ENCODE measurements at regions not wholly inside any gene's neighbourhood (a gene's known extent, or its start where the extent isn't known, plus 50 kb on each side); places are given as distances from the start of the nearest gene placed in this dataset.
A peak's percentile ranks its signal among the peaks of the same experiment; 100 is the strongest.

DNA sequence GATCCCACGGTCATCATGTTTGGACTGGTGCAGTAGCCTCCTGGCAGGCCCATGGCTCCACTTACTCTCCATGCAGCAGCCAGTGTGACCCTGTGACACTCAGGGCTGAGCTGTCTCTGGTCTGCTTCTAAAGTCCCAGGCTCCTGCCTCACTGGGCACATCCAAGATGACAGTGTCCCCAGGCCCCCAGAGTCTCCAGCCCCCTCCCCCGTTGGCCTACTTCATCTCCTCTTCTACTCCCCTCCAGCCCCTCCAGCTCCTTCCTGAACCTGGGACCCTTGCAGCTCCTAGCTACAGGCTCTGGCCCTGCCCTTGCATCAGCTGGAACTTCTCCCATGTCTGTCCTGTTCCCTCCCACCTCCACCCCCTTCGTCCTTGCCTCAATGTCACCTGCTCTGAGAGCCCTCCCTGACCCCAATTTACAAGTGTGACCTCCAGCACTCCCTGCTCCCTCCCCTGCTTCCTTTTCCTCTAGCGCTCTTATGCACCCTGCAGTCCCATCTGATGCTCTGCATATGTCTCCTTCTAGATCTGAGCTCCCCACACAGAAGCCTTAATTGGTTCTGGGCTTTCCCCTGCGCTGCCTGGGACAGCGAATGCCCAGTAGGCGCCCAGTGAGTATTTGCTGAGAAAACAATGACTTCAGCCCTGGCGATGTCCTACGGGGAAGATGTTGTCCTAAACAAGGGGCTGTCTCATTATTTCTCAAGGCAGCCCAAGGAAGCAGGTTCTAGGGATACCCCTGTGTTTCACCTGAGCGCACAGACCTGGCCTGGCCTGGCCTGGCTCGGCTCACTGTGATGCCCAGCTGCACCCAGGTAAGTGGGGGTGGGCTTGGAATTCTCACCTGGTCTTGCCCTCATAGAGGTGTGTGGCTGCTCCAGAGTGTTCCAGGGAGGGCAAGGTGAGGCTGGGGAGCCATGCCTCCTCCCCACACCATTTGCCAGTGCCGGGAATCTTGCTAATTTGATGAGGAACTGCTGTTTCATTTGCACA is 600.6 kb downstream of the PTPRU start:
- no peak for DNase-seq

DNA sequence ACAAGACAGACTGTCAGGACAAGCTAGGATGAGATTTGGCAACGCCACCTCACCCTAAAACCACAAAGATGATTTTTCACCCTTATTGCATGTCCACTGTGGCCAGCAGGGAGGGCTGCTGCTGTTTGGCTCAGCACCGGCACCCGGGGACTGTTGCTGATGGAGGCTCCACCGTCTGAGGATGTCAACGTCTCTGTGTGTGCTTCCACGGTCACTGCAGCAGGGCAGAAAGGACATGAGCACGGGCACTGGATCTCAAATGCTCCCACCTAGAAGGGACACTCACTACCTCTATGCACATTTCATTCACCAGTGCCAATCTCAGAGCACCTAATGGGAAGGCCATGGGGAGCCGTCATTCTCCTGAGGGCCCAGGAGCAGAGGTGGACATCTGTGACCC is 599.6 kb downstream of the PTPRU start:
- peak in 1 of 2 experiments; percentile 75 for DNase-seq

DNA sequence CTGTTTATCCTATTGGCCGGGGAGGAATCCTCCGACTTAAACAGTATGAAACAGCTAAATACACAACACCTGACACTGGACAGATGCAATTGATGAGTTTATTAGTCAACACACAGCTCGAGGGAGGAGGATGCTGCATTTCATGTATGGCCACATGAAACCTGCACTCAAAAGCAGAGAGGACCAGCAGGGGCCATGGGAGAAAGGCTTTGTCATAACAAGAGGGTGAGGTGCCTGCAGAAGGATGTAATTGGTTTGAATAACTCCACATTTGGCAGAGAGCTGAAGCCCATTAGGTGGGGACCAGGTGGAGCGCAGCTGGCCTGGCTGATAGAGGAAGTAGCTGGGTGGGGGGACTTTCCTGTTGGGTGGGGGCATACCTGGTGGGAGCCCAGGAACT is 599.1 kb downstream of the PTPRU start:
- DNase-seq: peak; percentile 80 to 95

DNA sequence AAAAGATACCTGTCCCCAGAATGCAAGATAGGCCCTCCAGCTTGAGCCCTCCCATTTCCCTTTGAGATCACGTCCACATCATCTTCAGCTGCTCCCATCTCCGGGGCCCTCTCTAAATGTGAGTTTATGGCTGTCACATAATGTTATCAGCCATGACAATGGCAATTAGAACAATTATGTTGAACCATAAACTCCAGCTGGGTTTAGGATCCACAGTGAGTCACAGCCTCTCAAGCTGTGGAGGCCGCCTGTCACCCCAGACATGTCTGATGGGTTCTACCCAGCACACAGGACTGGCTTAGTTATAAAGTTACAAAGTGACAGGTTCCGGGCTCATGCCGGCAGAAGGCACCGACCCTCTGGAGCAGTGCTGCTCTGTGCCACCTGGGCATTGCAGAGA is 597.3 kb downstream of the PTPRU start:
- peak in 1 of 2 experiments; percentile 50 for DNase-seq

DNA sequence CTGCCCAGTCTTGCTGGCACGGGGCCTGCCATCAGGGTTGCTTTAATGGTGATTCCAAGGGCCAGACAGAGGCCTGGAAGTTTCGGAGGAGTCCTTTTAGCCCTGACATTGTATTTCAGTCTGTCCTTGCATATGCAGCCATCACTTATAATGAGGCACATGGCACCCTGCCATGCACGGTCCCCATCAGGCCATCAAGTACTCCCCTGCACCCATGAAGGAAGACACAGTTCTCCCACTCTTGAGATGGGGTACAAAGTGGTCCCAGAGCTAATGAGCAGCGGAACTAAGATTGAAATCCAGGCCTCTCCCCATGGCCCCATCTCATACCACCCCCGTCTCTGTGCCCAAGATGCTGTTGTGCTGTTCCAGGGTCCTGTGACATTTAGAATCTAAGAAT is 596.6 kb downstream of the PTPRU start:
- DNase-seq: no peak

DNA sequence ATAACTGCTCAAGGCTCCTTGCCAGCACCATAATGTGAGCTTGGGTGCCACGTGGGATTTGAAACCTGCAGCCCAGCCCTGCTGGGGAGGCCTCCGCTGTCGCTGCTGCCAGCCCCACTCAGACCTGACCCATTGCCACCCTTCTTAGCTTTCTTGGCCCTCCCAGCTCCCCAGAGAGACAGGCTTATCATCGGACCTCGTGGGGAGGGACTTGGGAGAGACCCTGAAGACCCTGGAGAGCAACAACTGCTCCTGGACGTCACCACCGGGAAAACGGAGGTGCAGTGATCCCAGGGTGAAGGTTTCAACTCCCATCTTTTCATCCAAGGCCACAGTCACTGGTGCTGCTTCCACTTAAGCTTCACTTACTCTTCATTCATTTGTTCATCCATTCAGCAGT is 596.1 kb downstream of the PTPRU start:
- DNase-seq: no peak

DNA sequence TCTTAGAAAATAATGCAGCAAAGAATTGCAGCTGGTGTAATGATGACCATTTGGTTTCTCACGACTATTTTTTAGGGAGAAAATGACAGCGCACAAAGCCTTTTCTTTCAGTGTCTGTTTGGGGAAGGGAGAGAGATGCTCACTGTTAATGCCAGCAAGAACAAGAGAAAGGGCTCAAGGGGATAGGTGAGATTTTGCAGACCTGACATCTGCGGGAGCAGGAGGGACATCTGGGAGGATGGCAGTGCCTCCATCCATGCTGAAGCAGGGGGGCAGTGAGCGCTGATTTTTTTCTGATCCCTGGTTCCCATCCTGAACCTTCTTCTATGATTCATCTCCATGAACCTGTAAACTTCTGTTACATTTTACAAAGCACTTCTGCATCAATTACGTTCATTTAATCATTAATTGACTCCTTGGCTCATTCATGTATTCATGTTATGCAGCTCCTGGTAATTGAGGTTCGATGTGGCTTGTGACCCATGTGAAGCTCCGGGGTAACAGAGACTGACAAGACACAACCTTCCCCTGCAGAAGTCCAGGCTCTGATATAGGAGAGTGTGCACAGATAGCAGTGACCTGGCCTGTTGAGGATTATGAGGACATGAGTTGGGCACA is 595.3 kb downstream of the PTPRU start:
- DNase-seq: no peak

DNA sequence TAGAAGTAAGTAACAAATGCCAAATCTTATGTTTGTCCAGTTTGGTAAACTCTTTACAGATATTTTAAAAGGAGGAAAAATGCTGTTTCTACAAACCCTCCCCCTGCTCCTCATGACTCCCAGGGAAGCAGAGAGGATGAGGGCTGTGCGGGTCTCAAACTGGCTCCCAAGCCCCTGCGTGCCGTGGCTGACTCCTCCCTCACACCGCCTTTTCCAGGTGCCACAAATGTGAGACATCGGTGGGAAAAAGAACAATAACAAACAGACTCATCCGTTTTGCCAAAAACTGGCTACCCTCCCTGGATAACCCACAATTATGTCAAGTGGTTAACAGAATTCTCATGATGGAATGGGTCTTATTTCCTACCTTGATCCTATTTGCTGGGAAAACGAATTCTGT is 594.6 kb downstream of the PTPRU start:
- DNase-seq: no peak

DNA sequence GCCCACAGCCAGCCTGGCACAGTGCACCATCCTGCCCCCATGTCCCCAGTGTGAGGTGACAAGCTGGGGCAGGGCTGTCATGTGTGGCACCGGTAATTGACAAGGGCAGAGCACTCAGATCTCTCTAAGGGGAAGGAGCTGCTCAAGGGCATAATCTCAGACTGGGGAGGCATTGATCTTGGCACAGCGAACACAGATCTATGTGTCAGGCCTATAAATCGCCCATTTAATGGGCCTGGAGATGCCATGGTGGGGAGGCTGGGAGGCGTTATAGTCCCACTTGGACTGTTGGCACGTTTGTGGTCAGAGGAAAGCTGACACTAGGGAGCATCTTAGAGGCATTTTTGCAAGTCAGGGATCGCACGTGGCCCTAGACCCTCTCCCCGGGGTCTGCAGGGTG is 594.1 kb downstream of the PTPRU start:
- DNase-seq: no peak

DNA sequence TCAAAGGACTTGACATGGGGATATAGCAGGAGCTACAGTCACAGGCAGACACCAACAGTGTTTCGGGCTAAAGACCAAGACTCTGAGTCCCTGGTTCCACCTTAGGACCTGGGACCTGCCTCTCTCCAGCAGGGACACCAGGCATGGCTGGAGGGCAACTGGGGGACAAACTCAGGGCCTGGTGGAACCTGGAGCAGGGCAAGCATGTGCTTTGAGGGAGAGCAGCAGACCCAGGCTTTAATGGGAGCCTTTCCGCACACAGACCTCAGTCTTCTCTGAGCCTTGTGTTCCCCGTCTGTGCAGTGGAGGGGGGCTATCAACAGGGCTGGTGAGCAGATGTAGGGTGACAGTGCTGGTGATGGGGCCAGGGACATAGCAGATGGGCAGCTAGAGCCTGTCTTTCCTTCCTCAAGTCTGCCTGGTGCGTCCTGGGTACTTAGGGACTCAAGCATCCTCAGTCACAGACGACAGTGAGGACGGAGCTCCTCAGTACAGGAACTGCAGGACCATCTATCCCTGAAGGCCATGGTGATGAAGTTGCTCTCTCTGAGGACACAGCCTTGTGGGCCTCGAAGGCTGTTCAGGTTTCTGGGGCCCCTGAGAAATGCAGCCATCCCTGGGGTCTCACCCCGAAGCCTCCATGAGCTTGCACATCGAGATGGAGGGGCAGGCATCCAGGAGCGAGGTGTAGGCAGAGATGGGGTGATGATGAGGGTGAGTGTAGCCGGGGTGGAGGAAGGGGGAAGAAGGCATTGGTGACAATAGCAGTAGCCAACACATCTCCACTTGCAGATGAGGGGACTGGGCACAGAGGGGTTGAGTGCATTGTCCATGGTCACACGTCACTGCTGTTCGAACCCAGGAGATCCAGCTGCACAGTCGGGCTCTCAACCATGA is 593.4 kb downstream of the PTPRU start:
- no peak for DNase-seq

DNA sequence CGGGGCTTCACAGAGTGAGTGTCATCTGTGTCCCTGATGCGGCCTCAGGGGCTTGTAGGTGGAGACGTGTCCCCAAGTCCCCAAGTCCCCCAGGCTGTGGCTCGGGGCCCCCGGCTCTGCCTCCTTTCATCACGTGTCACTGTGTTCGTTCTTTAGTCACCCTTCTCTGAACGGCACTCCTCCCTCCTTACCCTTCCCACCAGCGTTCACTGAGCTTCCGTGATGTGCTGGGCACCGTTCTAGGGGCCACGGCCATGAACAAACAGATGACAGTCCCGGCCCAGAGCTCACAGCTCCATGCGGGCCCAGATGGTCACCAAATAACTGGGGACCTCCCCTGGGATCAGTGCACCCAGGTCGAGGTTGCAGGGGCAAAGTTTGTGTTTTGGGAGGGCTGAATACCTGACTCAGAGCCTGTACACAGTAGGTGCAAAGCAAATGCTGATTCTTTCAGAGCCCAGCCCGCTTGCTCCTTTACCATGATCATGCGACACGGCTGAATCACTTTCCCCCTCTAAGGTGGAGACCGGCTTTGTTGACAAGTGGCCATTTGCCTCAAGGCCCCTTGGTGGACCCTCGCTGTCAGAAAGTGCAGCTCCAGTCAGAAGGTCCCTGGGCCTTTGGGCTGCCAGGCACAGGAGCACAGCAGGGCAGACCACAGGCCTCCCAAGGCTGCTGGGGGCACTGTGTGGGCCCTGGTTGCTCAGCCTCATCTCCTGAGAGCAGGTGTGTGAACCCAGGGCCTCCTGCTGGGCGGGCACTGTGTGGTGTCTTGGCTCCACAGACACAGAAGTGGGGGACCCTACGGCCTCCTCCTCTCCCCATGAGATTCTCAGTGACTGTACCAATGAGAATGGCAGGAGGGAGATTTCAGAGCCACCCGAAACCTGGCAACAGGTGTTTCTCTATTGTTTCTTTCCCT is 592.5 kb downstream of the PTPRU start:
- no peak for DNase-seq

DNA sequence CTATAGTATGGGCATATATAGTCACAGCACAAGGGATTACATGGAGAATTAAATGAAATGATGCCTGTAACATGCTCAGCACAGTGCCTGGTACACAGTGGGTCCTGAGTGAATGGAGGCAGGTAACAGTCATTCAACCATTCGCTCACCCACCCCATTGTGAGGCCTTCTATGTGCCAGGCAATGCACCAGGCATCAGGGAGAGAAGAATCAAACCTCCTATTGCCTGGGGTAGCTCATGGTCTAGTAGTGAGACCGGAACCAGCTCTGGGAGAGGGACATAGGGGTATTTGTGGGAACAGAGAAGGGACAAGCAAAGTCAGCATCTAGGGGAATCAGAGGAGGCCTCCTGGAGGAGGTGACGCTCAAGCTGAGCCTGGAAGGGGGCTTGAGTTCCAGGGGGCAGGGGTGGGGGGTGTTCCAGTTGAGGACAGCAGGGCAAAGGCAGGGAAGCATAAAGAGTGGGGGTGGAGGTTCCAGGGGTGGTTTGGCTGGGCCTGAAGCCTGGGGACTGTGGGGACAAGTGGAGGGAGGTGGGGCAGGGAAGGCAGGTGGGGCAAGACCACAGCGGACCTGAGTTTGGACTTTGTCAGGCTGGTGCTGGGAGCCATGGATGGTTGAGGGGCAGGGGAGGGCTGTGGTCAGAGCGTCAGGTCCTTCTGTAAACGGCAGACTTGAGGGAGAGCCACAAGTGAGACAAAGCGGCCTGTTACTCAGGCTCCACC is 591.6 kb downstream of the PTPRU start:
- no peak for DNase-seq

DNA sequence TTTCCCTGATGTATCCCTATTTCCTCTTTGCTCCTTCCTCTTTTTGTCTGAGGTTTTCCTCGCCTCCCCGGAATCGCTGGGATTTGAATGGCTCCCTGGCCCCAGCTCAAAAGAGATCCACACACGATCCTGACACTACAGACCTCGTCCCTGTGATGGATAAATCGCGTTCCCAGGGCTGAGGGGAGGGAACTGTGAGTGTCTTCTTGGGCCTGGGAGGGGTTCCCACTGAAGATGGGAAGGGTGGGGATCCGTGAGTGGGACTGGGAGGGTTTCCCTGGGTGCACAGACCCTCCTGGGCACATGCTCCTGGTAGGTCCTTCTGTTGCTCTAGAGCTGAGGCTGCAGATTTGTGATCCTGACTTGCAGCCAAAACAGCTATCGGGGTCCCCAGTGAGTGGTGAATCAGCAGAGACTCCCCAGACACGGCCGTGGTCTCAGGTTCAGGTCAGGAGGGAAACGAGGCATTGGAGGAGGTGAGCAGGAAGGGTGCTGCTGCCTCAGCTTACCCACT is 591.0 kb downstream of the PTPRU start:
- DNase-seq: no peak

DNA sequence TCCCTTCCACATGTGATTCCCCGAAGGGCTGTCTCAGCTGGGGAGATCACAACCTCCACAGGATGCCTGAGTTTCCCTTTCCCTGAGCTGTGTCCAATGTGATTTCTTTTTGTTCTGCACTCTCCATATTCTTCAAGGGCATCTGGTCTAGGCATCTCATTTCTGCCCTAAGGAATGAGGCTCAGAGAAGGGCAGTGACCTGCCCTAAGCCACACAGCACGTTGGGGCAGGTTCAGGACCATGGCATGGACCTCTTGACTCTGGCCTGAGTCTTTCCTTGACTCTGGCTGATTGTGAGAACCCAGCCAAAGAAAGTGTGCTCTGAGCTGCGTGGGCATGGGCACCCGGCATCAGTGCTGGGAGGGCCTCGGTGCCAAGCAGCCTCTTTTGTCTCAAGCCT is 590.3 kb downstream of the PTPRU start:
- no peak for DNase-seq

DNA sequence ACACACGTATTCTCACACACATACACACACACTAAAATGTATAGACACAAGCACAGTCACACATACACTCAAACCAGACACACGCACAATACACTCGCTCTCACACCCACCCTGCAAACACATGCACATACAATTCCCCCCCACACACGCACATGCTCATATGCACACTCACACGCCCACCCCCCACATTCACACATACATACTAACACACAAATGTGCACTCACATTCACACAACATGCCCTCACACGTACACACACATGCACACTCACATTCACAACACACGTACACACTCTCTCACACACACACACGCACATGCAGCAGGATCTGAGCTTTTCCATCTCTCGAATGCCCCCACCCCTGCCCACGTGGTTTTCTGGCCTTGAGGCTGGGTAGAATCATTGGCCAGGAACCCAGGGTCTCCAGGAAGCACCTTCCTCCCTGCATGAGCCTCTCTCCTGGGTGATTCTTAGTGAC is 589.7 kb downstream of the PTPRU start:
- no peak for DNase-seq

DNA sequence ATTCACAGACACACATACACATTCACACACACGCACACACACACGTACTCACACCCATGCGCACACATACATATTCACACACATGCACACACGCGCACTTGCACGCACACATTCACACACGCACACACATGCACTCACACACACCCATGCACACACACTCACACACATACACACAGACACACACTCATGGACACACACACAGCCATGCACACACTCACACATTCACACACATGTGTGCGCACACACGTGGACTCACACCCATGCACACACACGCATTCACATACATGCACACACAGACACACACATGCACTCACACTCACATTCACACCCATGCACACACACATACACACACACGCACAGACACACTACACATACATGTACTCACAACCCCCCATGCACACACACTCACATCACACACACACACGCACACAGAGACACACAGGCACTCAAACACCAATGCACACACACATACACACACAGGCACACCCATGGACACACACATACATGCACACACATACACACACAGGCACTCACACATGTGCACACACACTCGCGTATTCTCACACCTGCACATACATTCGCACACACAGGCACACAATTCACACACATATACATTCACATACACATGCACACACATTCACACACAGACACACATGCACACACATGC is 589.1 kb downstream of the PTPRU start:
- no peak for DNase-seq

DNA sequence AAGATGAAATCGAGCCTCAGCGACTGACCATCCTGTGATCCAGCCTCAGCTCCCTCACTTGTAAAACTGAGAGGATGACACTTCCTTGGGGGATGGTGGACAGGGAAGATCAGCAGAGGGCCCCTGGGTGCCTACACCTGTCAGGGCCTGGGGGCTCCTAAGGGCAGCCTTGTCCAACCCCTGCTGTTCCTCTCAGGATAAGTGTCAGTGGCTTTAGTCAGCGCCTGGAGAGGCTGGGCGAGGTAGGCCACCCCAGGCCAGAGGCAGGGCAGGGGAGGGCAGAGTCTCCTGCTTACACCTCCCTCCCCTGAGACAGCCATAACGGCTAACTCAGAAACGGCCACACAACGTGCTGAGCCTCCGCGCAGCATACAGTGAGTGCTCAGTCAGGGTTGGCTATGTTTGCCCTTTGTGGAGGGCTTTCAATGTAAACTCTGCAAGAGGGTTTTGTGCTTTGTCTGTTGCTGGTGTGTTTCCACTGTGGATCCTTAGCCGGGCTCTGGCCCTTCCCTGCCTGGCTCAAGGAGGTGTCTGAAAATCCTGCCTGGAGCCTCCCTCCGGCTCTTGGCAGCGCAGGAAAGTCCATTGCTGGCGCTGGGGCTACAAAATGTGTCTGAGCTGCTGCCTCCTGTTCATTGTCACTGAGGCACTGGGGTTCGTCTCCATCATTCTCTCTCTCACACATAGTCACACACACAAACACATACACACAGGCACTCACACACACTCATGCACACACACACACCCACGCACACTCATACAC is 588.4 kb downstream of the PTPRU start:
- no peak for DNase-seq

DNA sequence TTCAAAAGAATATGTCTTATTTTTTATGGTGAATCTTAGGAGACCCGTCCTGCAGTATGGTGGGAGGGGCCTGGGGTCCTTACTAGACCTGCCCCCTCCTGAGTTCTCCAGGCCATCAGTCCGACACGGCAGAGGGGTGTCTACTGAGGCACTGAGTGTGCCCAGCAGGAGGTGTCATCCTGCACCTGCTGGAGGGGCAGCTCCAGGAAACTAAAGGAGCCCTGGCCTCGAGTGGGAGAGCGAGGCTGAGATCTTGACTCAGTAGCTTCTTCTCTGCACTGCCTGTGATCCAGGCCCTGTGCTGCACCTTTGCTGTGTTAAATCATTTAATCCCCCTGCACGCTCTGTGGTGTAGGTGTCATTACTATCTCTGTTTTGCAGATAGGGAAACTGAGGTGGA is 587.7 kb downstream of the PTPRU start:
- DNase-seq: no peak

DNA sequence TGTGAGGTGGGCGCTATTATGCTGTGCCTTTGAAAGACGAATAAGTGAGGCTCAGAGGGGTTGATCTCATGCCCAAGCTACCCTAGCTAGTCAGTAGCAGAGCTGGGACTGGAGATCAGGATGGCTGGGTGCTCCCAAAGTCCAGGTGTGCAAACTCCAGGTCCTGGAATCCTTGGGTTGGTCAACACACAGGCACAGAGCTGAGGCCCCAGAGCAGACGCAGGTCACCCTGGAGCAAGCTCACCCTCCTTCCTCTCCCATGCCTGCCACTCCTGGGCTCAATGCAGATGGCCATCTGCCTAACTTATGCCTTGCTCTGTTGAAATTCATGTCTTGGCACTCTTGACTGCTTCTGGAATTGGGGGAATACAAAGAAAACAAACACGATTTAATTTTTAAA is 587.2 kb downstream of the PTPRU start:
- DNase-seq: no peak

DNA sequence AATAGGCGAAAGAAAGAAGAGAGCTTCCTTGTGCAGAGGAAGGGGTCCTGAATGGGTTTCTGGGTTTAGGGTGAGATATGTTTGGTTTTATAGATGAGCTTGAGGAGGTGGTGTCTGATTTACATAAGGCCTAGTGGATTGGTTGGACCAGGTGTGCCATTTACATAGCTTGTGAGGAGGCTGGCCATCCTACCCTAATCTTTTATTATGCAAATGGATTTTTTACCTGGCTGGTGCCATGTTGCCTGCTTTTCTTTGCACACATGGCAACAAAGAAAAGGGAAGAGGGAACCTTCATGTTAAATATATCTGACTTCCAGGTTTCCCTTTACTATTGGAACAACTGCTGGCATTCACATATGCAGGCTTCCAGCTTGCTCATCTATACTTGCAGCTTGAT is 585.3 kb downstream of the PTPRU start:
- no peak for DNase-seq
